Islet precursor cell (in vitro differentiated cells): ENCODE measurements at regions not wholly inside any gene's neighbourhood (a gene's known extent, or its start where the extent isn't known, plus 50 kb on each side); places are given as distances from the start of the nearest gene placed in this dataset.
"Not testable (repeated sequence)": the region's sequence is repeated elsewhere in the genome, so short reads cannot be mapped to it uniquely, and the experiment has no call there.

Experiments
- DNase-seq: peaks from one replicate; pipeline ENCODE4 v3.0.0-alpha.2; 2018

GRCh38 chr6:105875974-105876640 lies 210.0 kb upstream of the PRDM1 start:
- DNase-seq: no peak

- DNase-seq: no peak
These were observed 211.1 kb upstream of the PRDM1 start for GRCh38 chr6:105874835-105875626.

GRCh38 chr6:105873799-105874198 lies 212.3 kb upstream of the PRDM1 start:
- DNase-seq: no peak

- DNase-seq: no peak
These were observed 212.9 kb upstream of the PRDM1 start for GRCh38 chr6:105873211-105873704.

GRCh38 chr6:105872249-105872648 lies 213.9 kb upstream of the PRDM1 start:
- DNase-seq: no peak

- DNase-seq: no peak
These were observed 214.6 kb upstream of the PRDM1 start for GRCh38 chr6:105871542-105871941.

- DNase-seq: no peak
These were observed 216.2 kb upstream of the PRDM1 start for GRCh38 chr6:105869835-105870440.

- no peak for DNase-seq
These were observed 217.2 kb upstream of the PRDM1 start for GRCh38 chr6:105868823-105869460.

- no peak for DNase-seq
These were observed 218.3 kb upstream of the PRDM1 start for GRCh38 chr6:105867821-105868220.

GRCh38 chr6:105867277-105867676 lies 218.9 kb upstream of the PRDM1 start:
- DNase-seq: no peak

GRCh38 chr6:105862936-105863607 lies 223.1 kb upstream of the PRDM1 start:
- DNase-seq: no peak

GRCh38 chr6:105860927-105861326 lies 225.2 kb upstream of the PRDM1 start:
- not testable (repeated sequence) for DNase-seq

- DNase-seq: no peak
These were observed 226.7 kb upstream of the PRDM1 start for GRCh38 chr6:105859457-105859856.

- DNase-seq: not testable (repeated sequence)
These were observed 227.5 kb upstream of the PRDM1 start for GRCh38 chr6:105858639-105859038.

- no peak for DNase-seq
These were observed 230.7 kb upstream of the PRDM1 start for GRCh38 chr6:105855433-105855832.

GRCh38 chr6:105853979-105854378 lies 232.2 kb upstream of the PRDM1 start:
- not testable (repeated sequence) for DNase-seq

GRCh38 chr6:105851606-105852005 lies 234.5 kb upstream of the PRDM1 start:
- DNase-seq: no peak

- DNase-seq: no peak
These were observed 235.0 kb upstream of the PRDM1 start for GRCh38 chr6:105851113-105851580.

- no peak for DNase-seq
These were observed 235.6 kb upstream of the PRDM1 start for GRCh38 chr6:105850261-105851112.

GRCh38 chr6:105849746-105850145 lies 236.4 kb upstream of the PRDM1 start:
- no peak for DNase-seq

GRCh38 chr6:105847433-105847832 lies 238.7 kb upstream of the PRDM1 start:
- no peak for DNase-seq
